GM23338 (cell line): ENCODE measurements at regions not wholly inside any gene's neighbourhood (a gene's known extent, or its start where the extent isn't known, plus 50 kb on each side); places are given as distances from the start of the nearest gene placed in this dataset.

Source experiments
- CREB1 ChIP-seq: fragments of 250-450 bp; sonication (Bioruptor Pico); IDR thresholded peaks from 2 replicates; pipeline ENCODE4 v1.5.0; 2020; ENCODE audit warnings: low read depth, mild to moderate bottlenecking, moderate library complexity
- EZH2 ChIP-seq: fragments of 200-600 bp; sonication (generic); IDR thresholded peaks from one replicate; pipeline ENCODE4 v1.8.0; 2017; ENCODE audit warnings: antibody characterized with exemption, mild to moderate bottlenecking, low read depth; ENCODE audit not compliant: unreplicated experiment
- EZH2phosphoT487 ChIP-seq: fragments of 200-600 bp; sonication (generic); IDR thresholded peaks from one replicate; pipeline ENCODE4 v1.8.1; 2018; ENCODE audit warnings: antibody characterized with exemption; ENCODE audit not compliant: unreplicated experiment
- JUNB ChIP-seq: IDR thresholded peaks from one replicate; pipeline ENCODE4 v1.6.1; 2016; ENCODE audit warnings: antibody characterized with exemption; ENCODE audit not compliant: unreplicated experiment
- NANOG ChIP-seq: IDR thresholded peaks from 2 replicates; pipeline ENCODE4 v1.6.1; 2016; ENCODE audit warnings: antibody characterized with exemption, borderline replicate concordance
- POLR2AphosphoS5 ChIP-seq: IDR thresholded peaks from 2 replicates; pipeline ENCODE4 v1.6.1; 2016; ENCODE audit warnings: antibody characterized with exemption, low read depth
- STAT1 ChIP-seq: IDR thresholded peaks from one replicate; pipeline ENCODE4 v1.6.1; 2016; ENCODE audit warnings: antibody characterized with exemption; ENCODE audit not compliant: unreplicated experiment
- ZNF114 ChIP-seq: fragments of 250-450 bp; sonication (Bioruptor Pico); IDR thresholded peaks from 2 replicates; pipeline ENCODE4 v1.5.0; 2020; ENCODE audit warnings: mild to moderate bottlenecking, moderate library complexity
- ZNF331 ChIP-seq: fragments of 250-450 bp; sonication (Bioruptor Pico); IDR thresholded peaks from 2 replicates; pipeline ENCODE4 v1.5.0; 2020; ENCODE audit warnings: low read depth, mild to moderate bottlenecking, moderate library complexity
- TF ChIP-seq, protein P1 (sequence below), 2 experiments: fragments of 200-600 bp in 1 of 2; sonication (generic) in 1 of 2; conservative IDR thresholded peaks; 2 replicates each; pipeline versions ENCODE4 v1.5.1 to v1.6.1; 2016 to 2017; ENCODE audit warnings: antibody characterized with exemption in 2 of 2, low read depth in 2 of 2, mild to moderate bottlenecking in 2 of 2, moderate library complexity in 1 of 2
- TF ChIP-seq, protein P2 (sequence below): IDR thresholded peaks from one replicate; pipeline ENCODE4 v1.6.1; 2018; ENCODE audit warnings: antibody characterized with exemption; ENCODE audit not compliant: unreplicated experiment
- TF ChIP-seq, protein P3 (sequence below): fragments of 250-450 bp; sonication (Bioruptor Pico); IDR thresholded peaks from 2 replicates; pipeline ENCODE4 v1.5.0; 2020; ENCODE audit warnings: mild to moderate bottlenecking, moderate library complexity
- TF ChIP-seq, protein P4 (sequence below): IDR thresholded peaks from 2 replicates; pipeline ENCODE4 v1.6.1; 2016; ENCODE audit warnings: antibody characterized with exemption

DNA sequence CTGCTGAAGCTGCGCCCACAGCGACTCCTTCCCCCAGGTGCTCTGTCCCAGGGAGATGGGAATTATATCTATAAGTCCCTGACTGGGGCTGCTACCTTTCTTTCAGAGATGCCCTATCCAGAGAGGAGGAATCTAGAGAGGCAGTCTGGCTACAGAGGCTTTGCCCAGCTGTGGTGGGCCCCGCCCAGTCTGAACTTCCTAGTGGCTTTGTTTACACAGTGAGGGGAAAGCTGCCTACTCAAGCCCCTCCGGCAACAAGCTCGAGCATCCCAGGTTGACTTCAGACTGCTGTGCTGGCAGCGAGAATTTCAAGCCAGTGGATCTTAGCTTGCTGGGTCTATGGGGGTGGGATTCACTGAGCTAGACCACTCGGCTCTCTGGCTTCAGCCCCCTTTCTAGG lies 152.5 kb upstream of the MAP3K7 start:
- no peak for TF ChIP-seq POLR2AphosphoS5
- TF ChIP-seq EZH2: no peak
- TF ChIP-seq, protein P1, sequence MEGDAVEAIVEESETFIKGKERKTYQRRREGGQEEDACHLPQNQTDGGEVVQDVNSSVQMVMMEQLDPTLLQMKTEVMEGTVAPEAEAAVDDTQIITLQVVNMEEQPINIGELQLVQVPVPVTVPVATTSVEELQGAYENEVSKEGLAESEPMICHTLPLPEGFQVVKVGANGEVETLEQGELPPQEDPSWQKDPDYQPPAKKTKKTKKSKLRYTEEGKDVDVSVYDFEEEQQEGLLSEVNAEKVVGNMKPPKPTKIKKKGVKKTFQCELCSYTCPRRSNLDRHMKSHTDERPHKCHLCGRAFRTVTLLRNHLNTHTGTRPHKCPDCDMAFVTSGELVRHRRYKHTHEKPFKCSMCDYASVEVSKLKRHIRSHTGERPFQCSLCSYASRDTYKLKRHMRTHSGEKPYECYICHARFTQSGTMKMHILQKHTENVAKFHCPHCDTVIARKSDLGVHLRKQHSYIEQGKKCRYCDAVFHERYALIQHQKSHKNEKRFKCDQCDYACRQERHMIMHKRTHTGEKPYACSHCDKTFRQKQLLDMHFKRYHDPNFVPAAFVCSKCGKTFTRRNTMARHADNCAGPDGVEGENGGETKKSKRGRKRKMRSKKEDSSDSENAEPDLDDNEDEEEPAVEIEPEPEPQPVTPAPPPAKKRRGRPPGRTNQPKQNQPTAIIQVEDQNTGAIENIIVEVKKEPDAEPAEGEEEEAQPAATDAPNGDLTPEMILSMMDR (conservative IDR thresholded peaks at IDR 0.05; ENCODE audit: low read depth in 2 of 2): no peak
- no peak for TF ChIP-seq ZNF114 (CRISPR knock-in tag)
- no peak for TF ChIP-seq EZH2phosphoT487
- TF ChIP-seq JUNB: no peak
- TF ChIP-seq, protein P2, sequence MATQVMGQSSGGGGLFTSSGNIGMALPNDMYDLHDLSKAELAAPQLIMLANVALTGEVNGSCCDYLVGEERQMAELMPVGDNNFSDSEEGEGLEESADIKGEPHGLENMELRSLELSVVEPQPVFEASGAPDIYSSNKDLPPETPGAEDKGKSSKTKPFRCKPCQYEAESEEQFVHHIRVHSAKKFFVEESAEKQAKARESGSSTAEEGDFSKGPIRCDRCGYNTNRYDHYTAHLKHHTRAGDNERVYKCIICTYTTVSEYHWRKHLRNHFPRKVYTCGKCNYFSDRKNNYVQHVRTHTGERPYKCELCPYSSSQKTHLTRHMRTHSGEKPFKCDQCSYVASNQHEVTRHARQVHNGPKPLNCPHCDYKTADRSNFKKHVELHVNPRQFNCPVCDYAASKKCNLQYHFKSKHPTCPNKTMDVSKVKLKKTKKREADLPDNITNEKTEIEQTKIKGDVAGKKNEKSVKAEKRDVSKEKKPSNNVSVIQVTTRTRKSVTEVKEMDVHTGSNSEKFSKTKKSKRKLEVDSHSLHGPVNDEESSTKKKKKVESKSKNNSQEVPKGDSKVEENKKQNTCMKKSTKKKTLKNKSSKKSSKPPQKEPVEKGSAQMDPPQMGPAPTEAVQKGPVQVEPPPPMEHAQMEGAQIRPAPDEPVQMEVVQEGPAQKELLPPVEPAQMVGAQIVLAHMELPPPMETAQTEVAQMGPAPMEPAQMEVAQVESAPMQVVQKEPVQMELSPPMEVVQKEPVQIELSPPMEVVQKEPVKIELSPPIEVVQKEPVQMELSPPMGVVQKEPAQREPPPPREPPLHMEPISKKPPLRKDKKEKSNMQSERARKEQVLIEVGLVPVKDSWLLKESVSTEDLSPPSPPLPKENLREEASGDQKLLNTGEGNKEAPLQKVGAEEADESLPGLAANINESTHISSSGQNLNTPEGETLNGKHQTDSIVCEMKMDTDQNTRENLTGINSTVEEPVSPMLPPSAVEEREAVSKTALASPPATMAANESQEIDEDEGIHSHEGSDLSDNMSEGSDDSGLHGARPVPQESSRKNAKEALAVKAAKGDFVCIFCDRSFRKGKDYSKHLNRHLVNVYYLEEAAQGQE: no peak
- no peak for TF ChIP-seq NANOG
- TF ChIP-seq, protein P3, sequence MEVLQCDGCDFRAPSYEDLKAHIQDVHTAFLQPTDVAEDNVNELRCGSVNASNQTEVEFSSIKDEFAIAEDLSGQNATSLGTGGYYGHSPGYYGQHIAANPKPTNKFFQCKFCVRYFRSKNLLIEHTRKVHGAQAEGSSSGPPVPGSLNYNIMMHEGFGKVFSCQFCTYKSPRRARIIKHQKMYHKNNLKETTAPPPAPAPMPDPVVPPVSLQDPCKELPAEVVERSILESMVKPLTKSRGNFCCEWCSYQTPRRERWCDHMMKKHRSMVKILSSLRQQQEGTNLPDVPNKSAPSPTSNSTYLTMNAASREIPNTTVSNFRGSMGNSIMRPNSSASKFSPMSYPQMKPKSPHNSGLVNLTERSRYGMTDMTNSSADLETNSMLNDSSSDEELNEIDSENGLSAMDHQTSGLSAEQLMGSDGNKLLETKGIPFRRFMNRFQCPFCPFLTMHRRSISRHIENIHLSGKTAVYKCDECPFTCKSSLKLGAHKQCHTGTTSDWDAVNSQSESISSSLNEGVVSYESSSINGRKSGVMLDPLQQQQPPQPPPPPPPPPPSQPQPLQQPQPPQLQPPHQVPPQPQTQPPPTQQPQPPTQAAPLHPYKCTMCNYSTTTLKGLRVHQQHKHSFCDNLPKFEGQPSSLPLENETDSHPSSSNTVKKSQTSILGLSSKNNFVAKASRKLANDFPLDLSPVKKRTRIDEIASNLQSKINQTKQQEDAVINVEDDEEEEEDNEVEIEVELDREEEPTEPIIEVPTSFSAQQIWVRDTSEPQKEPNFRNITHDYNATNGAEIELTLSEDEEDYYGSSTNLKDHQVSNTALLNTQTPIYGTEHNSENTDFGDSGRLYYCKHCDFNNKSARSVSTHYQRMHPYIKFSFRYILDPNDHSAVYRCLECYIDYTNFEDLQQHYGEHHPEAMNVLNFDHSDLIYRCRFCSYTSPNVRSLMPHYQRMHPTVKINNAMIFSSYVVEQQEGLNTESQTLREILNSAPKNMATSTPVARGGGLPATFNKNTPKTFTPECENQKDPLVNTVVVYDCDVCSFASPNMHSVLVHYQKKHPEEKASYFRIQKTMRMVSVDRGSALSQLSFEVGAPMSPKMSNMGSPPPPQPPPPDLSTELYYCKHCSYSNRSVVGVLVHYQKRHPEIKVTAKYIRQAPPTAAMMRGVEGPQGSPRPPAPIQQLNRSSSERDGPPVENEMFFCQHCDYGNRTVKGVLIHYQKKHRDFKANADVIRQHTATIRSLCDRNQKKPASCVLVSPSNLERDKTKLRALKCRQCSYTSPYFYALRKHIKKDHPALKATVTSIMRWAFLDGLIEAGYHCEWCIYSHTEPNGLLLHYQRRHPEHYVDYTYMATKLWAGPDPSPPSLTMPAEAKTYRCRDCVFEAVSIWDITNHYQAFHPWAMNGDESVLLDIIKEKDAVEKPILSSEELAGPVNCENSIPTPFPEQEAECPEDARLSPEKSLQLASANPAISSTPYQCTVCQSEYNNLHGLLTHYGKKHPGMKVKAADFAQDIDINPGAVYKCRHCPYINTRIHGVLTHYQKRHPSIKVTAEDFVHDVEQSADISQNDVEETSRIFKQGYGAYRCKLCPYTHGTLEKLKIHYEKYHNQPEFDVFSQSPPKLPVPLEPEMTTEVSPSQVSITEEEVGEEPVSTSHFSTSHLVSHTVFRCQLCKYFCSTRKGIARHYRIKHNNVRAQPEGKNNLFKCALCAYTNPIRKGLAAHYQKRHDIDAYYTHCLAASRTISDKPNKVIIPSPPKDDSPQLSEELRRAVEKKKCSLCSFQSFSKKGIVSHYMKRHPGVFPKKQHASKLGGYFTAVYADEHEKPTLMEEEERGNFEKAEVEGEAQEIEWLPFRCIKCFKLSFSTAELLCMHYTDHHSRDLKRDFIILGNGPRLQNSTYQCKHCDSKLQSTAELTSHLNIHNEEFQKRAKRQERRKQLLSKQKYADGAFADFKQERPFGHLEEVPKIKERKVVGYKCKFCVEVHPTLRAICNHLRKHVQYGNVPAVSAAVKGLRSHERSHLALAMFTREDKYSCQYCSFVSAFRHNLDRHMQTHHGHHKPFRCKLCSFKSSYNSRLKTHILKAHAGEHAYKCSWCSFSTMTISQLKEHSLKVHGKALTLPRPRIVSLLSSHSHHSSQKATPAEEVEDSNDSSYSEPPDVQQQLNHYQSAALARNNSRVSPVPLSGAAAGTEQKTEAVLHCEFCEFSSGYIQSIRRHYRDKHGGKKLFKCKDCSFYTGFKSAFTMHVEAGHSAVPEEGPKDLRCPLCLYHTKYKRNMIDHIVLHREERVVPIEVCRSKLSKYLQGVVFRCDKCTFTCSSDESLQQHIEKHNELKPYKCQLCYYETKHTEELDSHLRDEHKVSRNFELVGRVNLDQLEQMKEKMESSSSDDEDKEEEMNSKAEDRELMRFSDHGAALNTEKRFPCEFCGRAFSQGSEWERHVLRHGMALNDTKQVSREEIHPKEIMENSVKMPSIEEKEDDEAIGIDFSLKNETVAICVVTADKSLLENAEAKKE (CRISPR knock-in tag): no peak
- TF ChIP-seq CREB1 (CRISPR knock-in tag): no peak
- no peak for TF ChIP-seq STAT1
- TF ChIP-seq, protein P4, sequence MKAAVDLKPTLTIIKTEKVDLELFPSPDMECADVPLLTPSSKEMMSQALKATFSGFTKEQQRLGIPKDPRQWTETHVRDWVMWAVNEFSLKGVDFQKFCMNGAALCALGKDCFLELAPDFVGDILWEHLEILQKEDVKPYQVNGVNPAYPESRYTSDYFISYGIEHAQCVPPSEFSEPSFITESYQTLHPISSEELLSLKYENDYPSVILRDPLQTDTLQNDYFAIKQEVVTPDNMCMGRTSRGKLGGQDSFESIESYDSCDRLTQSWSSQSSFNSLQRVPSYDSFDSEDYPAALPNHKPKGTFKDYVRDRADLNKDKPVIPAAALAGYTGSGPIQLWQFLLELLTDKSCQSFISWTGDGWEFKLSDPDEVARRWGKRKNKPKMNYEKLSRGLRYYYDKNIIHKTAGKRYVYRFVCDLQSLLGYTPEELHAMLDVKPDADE: no peak
- no peak for TF ChIP-seq ZNF331 (CRISPR knock-in tag)
